Liver (tissue), 8 donors: ENCODE measurements at regions not wholly inside any gene's neighbourhood (a gene's known extent, or its start where the extent isn't known, plus 50 kb on each side); places are given as distances from the start of the nearest gene placed in this dataset.

Experiments used
- DNase-seq: peaks from one replicate; pipeline ENCODE4 v3.0.0-alpha.2; 2017; ENCODE audit warnings: low spot score
- H3K27ac ChIP-seq, 2 donors: one replicate each; pipeline ENCODE4 v1.7.0; 2013; ENCODE audit warnings: inconsistent platforms in 2 of 2, low read length in 2 of 2, control low read depth in 1 of 2, low read depth in 1 of 2, mild to moderate bottlenecking in 1 of 2
- H3K27me3 ChIP-seq, 4 donors: one replicate each; pipeline versions ENCODE4 v1.6.1 to v1.7.0; 2013; ENCODE audit warnings: low read length in 3 of 4, inconsistent platforms in 1 of 4, mild to moderate bottlenecking in 1 of 4, moderate library complexity in 1 of 4; ENCODE audit not compliant: control insufficient read depth in 4 of 4, insufficient read depth in 4 of 4
- H3K36me3 ChIP-seq, 4 donors: one replicate each; pipeline versions ENCODE4 v1.6.1 to v1.7.0; 2013; ENCODE audit warnings: low read length in 3 of 4, mild to moderate bottlenecking in 3 of 4, low read depth in 1 of 4, moderate library complexity in 1 of 4; ENCODE audit not compliant: control insufficient read depth in 4 of 4, insufficient read depth in 3 of 4
- H3K4me1 ChIP-seq, 4 donors: one replicate each; pipeline versions ENCODE4 v1.6.1 to v1.7.0; 2013; ENCODE audit warnings: low read length in 3 of 4, mild to moderate bottlenecking in 3 of 4, moderate library complexity in 1 of 4; ENCODE audit not compliant: control insufficient read depth in 4 of 4, insufficient read depth in 4 of 4
- H3K4me3 ChIP-seq, 3 donors: one replicate each; pipeline versions ENCODE4 v1.6.1 to v1.7.0; 2013; ENCODE audit warnings: low read length in 3 of 3, control low read depth in 1 of 3, low read depth in 1 of 3, mild to moderate bottlenecking in 1 of 3
- H3K9ac ChIP-seq, 2 donors: one replicate each; pipeline ENCODE4 v1.7.0; 2013; ENCODE audit warnings: low read length in 2 of 2, mild to moderate bottlenecking in 2 of 2, moderate library complexity in 2 of 2, control low read depth in 1 of 2, low read depth in 1 of 2
- H3K9me3 ChIP-seq, 4 donors: one replicate each; pipeline versions ENCODE4 v1.6.1 to v1.7.0; 2013; ENCODE audit warnings: low read length in 3 of 4; ENCODE audit not compliant: control insufficient read depth in 4 of 4
- CTCF ChIP-seq: fragments of 150-350 bp; IDR thresholded peaks from 2 replicates; pipeline ENCODE4 v1.5.1; 2017; ENCODE audit warnings: improper control_type of control experiment, low read depth, low read length; ENCODE audit not compliant: missing input control
- EGR1 ChIP-seq, 2 donors: IDR thresholded peaks; 2 replicates each; pipeline ENCODE4 v1.6.1; 2016 to 2018; ENCODE audit warnings: antibody characterized with exemption in 2 of 2, low read depth in 2 of 2
- FOXA2 ChIP-seq: IDR thresholded peaks from 2 replicates; pipeline ENCODE4 v1.6.1; 2016; ENCODE audit warnings: antibody characterized with exemption
- GABPA ChIP-seq, 2 donors: IDR thresholded peaks in 1 of 2; conservative IDR thresholded peaks in 1 of 2; 2 replicates each; pipeline ENCODE4 v1.6.1; 2016; ENCODE audit warnings: antibody characterized with exemption in 2 of 2, mild to moderate bottlenecking in 1 of 2, moderate library complexity in 1 of 2
- HNF4A ChIP-seq, 2 donors: conservative IDR thresholded peaks; 2 replicates each; pipeline ENCODE4 v1.6.1; 2016; ENCODE audit warnings: antibody characterized with exemption in 2 of 2, mild to moderate bottlenecking in 2 of 2
- HNF4G ChIP-seq: IDR thresholded peaks from 2 replicates; pipeline ENCODE4 v1.6.1; 2016; ENCODE audit warnings: antibody characterized with exemption
- MAX ChIP-seq: IDR thresholded peaks from 2 replicates; pipeline ENCODE4 v1.6.1; 2016; ENCODE audit warnings: antibody characterized with exemption
- NR2F2 ChIP-seq: IDR thresholded peaks from 2 replicates; pipeline ENCODE4 v1.6.1; 2016; ENCODE audit warnings: antibody characterized with exemption
- RXRA ChIP-seq, 2 donors: IDR thresholded peaks; 2 replicates each; pipeline ENCODE4 v1.6.1; 2017 to 2018; ENCODE audit warnings: antibody characterized with exemption in 2 of 2, mild to moderate bottlenecking in 1 of 2
- SP1 ChIP-seq: IDR thresholded peaks from 2 replicates; pipeline ENCODE4 v1.6.1; 2018; ENCODE audit warnings: antibody characterized with exemption, mild to moderate bottlenecking
- TAF1 ChIP-seq: conservative IDR thresholded peaks from 2 replicates; pipeline ENCODE4 v1.6.1; 2016; ENCODE audit warnings: antibody characterized with exemption, mild to moderate bottlenecking
- YY1 ChIP-seq: IDR thresholded peaks from 2 replicates; pipeline ENCODE4 v1.6.1; 2016; ENCODE audit warnings: antibody characterized with exemption, mild to moderate bottlenecking
- ZBTB33 ChIP-seq: IDR thresholded peaks from 2 replicates; pipeline ENCODE4 v1.6.1; 2016; ENCODE audit warnings: antibody characterized with exemption
- WGBS: extraction: QIAGEN DNeasy Blood & Tissue Kit; methylation state at CpG from one replicate; pipeline ENCODE4 v1.1.7; 2013; 5-methylcytosine and 5-hydroxymethylcytosine counted together
- TF ChIP-seq, protein P1 (sequence below): IDR thresholded peaks from 2 replicates; pipeline ENCODE4 v1.6.1; 2016; ENCODE audit warnings: antibody characterized with exemption, mild to moderate bottlenecking
- donor health status: healthy.
- donor health status: healthy.
- donor health status: healthy.
- donor health status: healthy.
- donor health status: healthy.

GRCh38 chr18:78704971-78705461 is 274.6 kb upstream of the SALL3 start:
- no peak for TF ChIP-seq YY1
- TF ChIP-seq GABPA (IDR thresholded peaks at IDR 0.05 in 1 of 2, conservative IDR thresholded peaks at IDR 0.05 in 1 of 2): no peak
- no peak for TF ChIP-seq MAX
- no peak for TF ChIP-seq ZBTB33
- no peak for TF ChIP-seq HNF4G
- no peak for TF ChIP-seq NR2F2
- no peak for TF ChIP-seq FOXA2
- TF ChIP-seq HNF4A (conservative IDR thresholded peaks at IDR 0.05): no peak

GRCh38 chr18:78709261-78709809 is 270.3 kb upstream of the SALL3 start:
- no peak overlapping the region for H3K9ac ChIP-seq
- H3K36me3 ChIP-seq: no peaks in the 10 kb centered on the region
- no peak overlapping the region for H3K4me3 ChIP-seq
- no peak overlapping the region for H3K27ac ChIP-seq
- DNase-seq: no peak
- WGBS: 77% methylated on average over 8 of the region's 8 CpGs
- no peak for TF ChIP-seq ZBTB33
- TF ChIP-seq HNF4G: no peak
- TF ChIP-seq RXRA (IDR thresholded peaks at IDR 0.05): no peak
- no peak for TF ChIP-seq SP1
- no peak for TF ChIP-seq CTCF
- TF ChIP-seq TAF1: no peak
- TF ChIP-seq, protein P1, sequence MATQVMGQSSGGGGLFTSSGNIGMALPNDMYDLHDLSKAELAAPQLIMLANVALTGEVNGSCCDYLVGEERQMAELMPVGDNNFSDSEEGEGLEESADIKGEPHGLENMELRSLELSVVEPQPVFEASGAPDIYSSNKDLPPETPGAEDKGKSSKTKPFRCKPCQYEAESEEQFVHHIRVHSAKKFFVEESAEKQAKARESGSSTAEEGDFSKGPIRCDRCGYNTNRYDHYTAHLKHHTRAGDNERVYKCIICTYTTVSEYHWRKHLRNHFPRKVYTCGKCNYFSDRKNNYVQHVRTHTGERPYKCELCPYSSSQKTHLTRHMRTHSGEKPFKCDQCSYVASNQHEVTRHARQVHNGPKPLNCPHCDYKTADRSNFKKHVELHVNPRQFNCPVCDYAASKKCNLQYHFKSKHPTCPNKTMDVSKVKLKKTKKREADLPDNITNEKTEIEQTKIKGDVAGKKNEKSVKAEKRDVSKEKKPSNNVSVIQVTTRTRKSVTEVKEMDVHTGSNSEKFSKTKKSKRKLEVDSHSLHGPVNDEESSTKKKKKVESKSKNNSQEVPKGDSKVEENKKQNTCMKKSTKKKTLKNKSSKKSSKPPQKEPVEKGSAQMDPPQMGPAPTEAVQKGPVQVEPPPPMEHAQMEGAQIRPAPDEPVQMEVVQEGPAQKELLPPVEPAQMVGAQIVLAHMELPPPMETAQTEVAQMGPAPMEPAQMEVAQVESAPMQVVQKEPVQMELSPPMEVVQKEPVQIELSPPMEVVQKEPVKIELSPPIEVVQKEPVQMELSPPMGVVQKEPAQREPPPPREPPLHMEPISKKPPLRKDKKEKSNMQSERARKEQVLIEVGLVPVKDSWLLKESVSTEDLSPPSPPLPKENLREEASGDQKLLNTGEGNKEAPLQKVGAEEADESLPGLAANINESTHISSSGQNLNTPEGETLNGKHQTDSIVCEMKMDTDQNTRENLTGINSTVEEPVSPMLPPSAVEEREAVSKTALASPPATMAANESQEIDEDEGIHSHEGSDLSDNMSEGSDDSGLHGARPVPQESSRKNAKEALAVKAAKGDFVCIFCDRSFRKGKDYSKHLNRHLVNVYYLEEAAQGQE: no peak
- TF ChIP-seq MAX: no peak
- no peak for TF ChIP-seq EGR1 (IDR thresholded peaks at IDR 0.05; ENCODE audit: low read depth in 2 of 2)
- TF ChIP-seq YY1: no peak
- no peak for TF ChIP-seq NR2F2
- no peak for TF ChIP-seq FOXA2
- no peaks in the 10 kb centered on the region for H3K4me1 ChIP-seq
- peaks cover 2 to 10% (median 8%) of the 10 kb centered on the region in 4 donors for H3K9me3 ChIP-seq
- H3K27me3 ChIP-seq: no peaks in the 10 kb centered on the region

More at GRCh38 chr18:78704971-78705461, 274.6 kb upstream of the SALL3 start:
- Histone ChIP-seq H3K27me3 (peaks cover 0 to 2% (median 0%) of the 10 kb centered on the region in 4 donors), H3K4me3 (no peak overlapping the region), H3K4me1 (no peaks in the 10 kb centered on the region), H3K9ac (no peak overlapping the region), H3K27ac (no peak overlapping the region), H3K36me3 (no peaks in the 10 kb centered on the region), H3K9me3 (peaks cover 0 to 10% (median 8%) of the 10 kb centered on the region in 4 donors)
- DNase-seq: no peak
- WGBS: 78% methylated on average over 16 of the region's 16 CpGs
